ENCODE measurements at regions not wholly inside any gene's neighbourhood (a gene's known extent, or its start where the extent isn't known, plus 50 kb on each side); places are given as distances from the start of the nearest gene placed in this dataset.
A peak's percentile ranks its signal among the peaks of the same experiment; 100 is the strongest.
"Not testable (repeated sequence)": the region's sequence is repeated elsewhere in the genome, so short reads cannot be mapped to it uniquely, and the experiment has no call there.

DNA sequence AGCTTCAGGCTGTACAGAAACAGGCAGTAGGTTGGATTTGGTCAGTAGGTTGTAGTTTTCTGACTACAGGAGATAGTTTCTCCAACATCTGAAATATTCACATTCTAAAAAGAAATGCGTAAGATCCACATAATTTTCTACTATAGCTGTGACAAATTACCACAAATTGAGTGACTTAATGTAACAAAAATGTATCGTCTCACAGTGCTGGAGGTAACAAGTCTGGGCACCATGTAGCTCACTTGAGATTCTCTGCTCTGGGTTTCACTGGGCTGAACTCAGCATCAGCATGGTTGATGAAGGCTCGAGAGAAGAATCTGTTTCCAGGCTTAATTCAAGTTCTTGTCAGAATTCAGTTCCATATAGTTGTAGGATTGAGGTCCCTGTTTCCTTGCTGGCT is 350.9 kb upstream of the CCDC179 start:
- Histone ChIP-seq H3K27me3 (replicated peaks; ENCODE audit: control insufficient read depth, insufficient read depth, low read length) (no peaks in the 10 kb centered on the region), H3K4me1 (ENCODE audit: control insufficient read depth, insufficient read depth, low read length) (no peaks in the 10 kb centered on the region), H3K4me3 (ENCODE audit: low read length) (no peak overlapping the region), H3K9me3 (ENCODE audit: control insufficient read depth, low read length) (no peaks in the 10 kb centered on the region), H3K9ac (ENCODE audit: low read length) (no peak overlapping the region), H3K36me3 (ENCODE audit: control insufficient read depth, insufficient read depth, low read length, severe bottlenecking) (no peaks in the 10 kb centered on the region)
- DNase-seq (ENCODE audit: low read depth) = no peak

- Histone ChIP-seq H3K4me1 (ENCODE audit: control insufficient read depth, insufficient read depth, low read length) (no peaks in the 10 kb centered on the region), H3K4me3 (ENCODE audit: low read length) (no peak overlapping the region), H3K9ac (ENCODE audit: low read length) (no peak overlapping the region), H3K27me3 (replicated peaks; ENCODE audit: control insufficient read depth, insufficient read depth, low read length) (no peaks in the 10 kb centered on the region), H3K9me3 (ENCODE audit: control insufficient read depth, low read length) (no peaks in the 10 kb centered on the region), H3K36me3 (ENCODE audit: control insufficient read depth, insufficient read depth, low read length, severe bottlenecking) (no peaks in the 10 kb centered on the region)
- DNase-seq (ENCODE audit: low read depth) = no peak
These were observed 352.5 kb upstream of the CCDC179 start for GRCh38 chr11:23212807-23213206.

- Histone ChIP-seq H3K4me3 (ENCODE audit: low read length) (no peak overlapping the region), H3K9ac (ENCODE audit: low read length) (no peak overlapping the region), H3K27me3 (replicated peaks; ENCODE audit: control insufficient read depth, insufficient read depth, low read length) (no peaks in the 10 kb centered on the region), H3K9me3 (ENCODE audit: control insufficient read depth, low read length) (no peaks in the 10 kb centered on the region), H3K4me1 (ENCODE audit: control insufficient read depth, insufficient read depth, low read length) (no peaks in the 10 kb centered on the region), H3K36me3 (ENCODE audit: control insufficient read depth, insufficient read depth, low read length, severe bottlenecking) (no peaks in the 10 kb centered on the region)
- no peak for DNase-seq (ENCODE audit: low read depth)
These were observed 356.8 kb upstream of the CCDC179 start for GRCh38 chr11:23217072-23217471.

GRCh38 chr11:23220086-23220485 is 359.8 kb upstream of the CCDC179 start:
- DNase-seq (ENCODE audit: low read depth); H3K27me3 ChIP-seq (replicated peaks; ENCODE audit: control insufficient read depth, insufficient read depth, low read length); H3K9me3 ChIP-seq (ENCODE audit: control insufficient read depth, low read length); H3K4me3 ChIP-seq (ENCODE audit: low read length); H3K4me1 ChIP-seq (ENCODE audit: control insufficient read depth, insufficient read depth, low read length); H3K36me3 ChIP-seq (ENCODE audit: control insufficient read depth, insufficient read depth, low read length, severe bottlenecking); H3K9ac ChIP-seq (ENCODE audit: low read length): not testable (repeated sequence)

DNA sequence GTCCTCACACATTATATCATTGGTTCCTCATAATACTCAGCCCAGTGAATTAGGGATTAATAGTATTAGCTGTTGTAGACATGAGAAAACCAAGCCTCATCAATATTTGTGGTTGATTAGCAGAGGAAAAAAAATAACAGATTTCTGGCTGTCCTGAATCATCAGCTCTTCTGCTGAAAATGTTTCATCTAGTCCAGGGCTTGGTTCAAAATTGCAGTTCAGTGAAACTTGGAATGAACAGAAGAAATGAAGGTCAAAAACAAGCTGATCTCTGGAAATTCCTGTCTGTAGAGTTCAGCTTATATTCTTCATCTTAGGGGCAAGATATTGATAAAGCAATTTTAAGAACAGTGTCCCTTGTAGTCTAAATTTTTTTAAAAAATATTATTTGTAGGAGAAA is 361.1 kb upstream of the CCDC179 start:
- H3K9me3 ChIP-seq (ENCODE audit: control insufficient read depth, low read length) = no peaks in the 10 kb centered on the region
- H3K36me3 ChIP-seq (ENCODE audit: control insufficient read depth, insufficient read depth, low read length, severe bottlenecking) = no peaks in the 10 kb centered on the region
- H3K4me3 ChIP-seq (ENCODE audit: low read length) = no peak overlapping the region
- no peaks in the 10 kb centered on the region for H3K27me3 ChIP-seq (replicated peaks; ENCODE audit: control insufficient read depth, insufficient read depth, low read length)
- no peaks in the 10 kb centered on the region for H3K4me1 ChIP-seq (ENCODE audit: control insufficient read depth, insufficient read depth, low read length)
- DNase-seq (ENCODE audit: low read depth) = no peak
- H3K9ac ChIP-seq (ENCODE audit: low read length) = no peak overlapping the region

- H3K36me3 ChIP-seq (ENCODE audit: control insufficient read depth, insufficient read depth, low read length, severe bottlenecking) = no peaks in the 10 kb centered on the region
- H3K9me3 ChIP-seq (ENCODE audit: control insufficient read depth, low read length) = no peaks in the 10 kb centered on the region
- H3K9ac ChIP-seq (ENCODE audit: low read length) = no peak overlapping the region
- H3K27me3 ChIP-seq (replicated peaks; ENCODE audit: control insufficient read depth, insufficient read depth, low read length) = no peaks in the 10 kb centered on the region
- H3K4me3 ChIP-seq (ENCODE audit: low read length) = no peak overlapping the region
- no peaks in the 10 kb centered on the region for H3K4me1 ChIP-seq (ENCODE audit: control insufficient read depth, insufficient read depth, low read length)
- DNase-seq (ENCODE audit: low read depth) = peak; percentile 41
These were observed 366.2 kb upstream of the CCDC179 start for GRCh38 chr11:23226331-23227077.

DNA sequence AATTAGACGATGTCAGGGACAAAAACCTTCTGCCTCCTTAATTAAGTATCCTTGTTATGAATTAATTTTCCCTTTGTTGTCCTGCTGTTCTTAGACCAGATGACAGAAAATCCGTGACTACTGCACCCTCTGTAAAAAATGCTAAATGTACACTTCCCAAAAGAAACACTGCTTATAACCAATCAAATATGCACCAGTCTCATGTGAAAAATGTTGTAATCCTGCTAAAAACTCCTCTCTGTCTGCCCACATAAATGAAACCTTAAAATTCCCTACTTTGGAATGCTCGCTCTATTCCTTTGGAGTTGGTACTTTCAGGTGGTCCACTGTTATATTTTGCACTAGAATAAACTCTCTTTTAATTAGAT is 366.8 kb upstream of the CCDC179 start:
- DNase-seq (ENCODE audit: low read depth) = peak; percentile 48
- Histone ChIP-seq H3K9me3 (ENCODE audit: control insufficient read depth, low read length) (no peaks in the 10 kb centered on the region), H3K4me3 (ENCODE audit: low read length) (no peak overlapping the region), H3K36me3 (ENCODE audit: control insufficient read depth, insufficient read depth, low read length, severe bottlenecking) (no peaks in the 10 kb centered on the region), H3K9ac (ENCODE audit: low read length) (no peak overlapping the region), H3K27me3 (replicated peaks; ENCODE audit: control insufficient read depth, insufficient read depth, low read length) (no peaks in the 10 kb centered on the region), H3K4me1 (ENCODE audit: control insufficient read depth, insufficient read depth, low read length) (no peaks in the 10 kb centered on the region)

DNA sequence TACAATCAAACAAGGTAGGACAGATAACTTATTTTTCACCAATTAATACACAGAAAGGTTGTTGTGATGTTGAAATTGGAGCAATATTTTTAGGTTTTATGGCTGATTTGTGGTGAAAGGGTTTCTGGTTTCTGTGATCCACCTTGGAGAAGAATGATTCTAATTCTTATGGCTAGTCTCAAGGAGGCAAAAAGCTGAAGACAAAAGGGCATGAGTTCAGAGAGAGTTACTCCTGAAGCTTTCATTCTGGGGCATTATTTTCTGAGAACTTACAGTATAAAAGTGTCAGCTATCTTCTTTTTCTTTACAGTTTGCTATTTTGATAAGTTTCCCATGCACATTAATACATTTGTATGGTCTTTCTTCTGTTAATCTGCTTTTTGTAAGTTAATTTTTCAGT is 372.4 kb upstream of the CCDC179 start:
- Histone ChIP-seq H3K4me1 (ENCODE audit: control insufficient read depth, insufficient read depth, low read length) (peaks cover 12% of the 10 kb centered on the region), H3K9me3 (ENCODE audit: control insufficient read depth, low read length) (no peaks in the 10 kb centered on the region), H3K27me3 (replicated peaks; ENCODE audit: control insufficient read depth, insufficient read depth, low read length) (no peaks in the 10 kb centered on the region), H3K9ac (ENCODE audit: low read length) (no peak overlapping the region), H3K36me3 (ENCODE audit: control insufficient read depth, insufficient read depth, low read length, severe bottlenecking) (no peaks in the 10 kb centered on the region), H3K4me3 (ENCODE audit: low read length) (no peak overlapping the region)
- DNase-seq (ENCODE audit: low read depth) = no peak

DNA sequence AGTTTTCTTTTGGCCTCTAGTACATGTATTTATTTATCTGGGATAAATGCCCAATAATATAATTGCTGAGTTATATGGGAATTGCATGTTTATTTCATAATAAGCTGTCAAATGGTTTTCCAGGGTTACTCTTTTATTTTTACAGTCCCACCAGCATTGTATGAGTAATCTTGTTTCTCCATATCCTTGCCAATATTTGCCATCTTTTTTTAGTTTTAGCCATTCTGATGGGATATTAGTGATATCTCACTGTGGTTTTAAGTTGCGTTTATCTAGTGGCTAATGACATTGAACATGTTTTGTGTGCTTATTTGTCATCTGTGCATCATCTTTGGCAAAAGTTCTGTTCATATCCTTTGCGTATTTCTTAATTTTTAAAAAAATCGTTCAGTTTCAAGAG is 372.8 kb upstream of the CCDC179 start:
- Histone ChIP-seq H3K36me3 (ENCODE audit: control insufficient read depth, insufficient read depth, low read length, severe bottlenecking) (no peaks in the 10 kb centered on the region), H3K27me3 (replicated peaks; ENCODE audit: control insufficient read depth, insufficient read depth, low read length) (no peaks in the 10 kb centered on the region), H3K9ac (ENCODE audit: low read length) (no peak overlapping the region), H3K9me3 (ENCODE audit: control insufficient read depth, low read length) (no peaks in the 10 kb centered on the region), H3K4me1 (ENCODE audit: control insufficient read depth, insufficient read depth, low read length) (peaks cover 15% of the 10 kb centered on the region), H3K4me3 (ENCODE audit: low read length) (no peak overlapping the region)
- peak; percentile 79 for DNase-seq (ENCODE audit: low read depth)

- Histone ChIP-seq H3K4me1 (ENCODE audit: control insufficient read depth, insufficient read depth, low read length) (peaks cover 15% of the 10 kb centered on the region), H3K9ac (ENCODE audit: low read length) (no peak overlapping the region), H3K27me3 (replicated peaks; ENCODE audit: control insufficient read depth, insufficient read depth, low read length) (no peaks in the 10 kb centered on the region), H3K9me3 (ENCODE audit: control insufficient read depth, low read length) (no peaks in the 10 kb centered on the region), H3K4me3 (ENCODE audit: low read length) (no peak overlapping the region), H3K36me3 (ENCODE audit: control insufficient read depth, insufficient read depth, low read length, severe bottlenecking) (no peaks in the 10 kb centered on the region)
- peak; percentile 75 for DNase-seq (ENCODE audit: low read depth)
These were observed 376.7 kb upstream of the CCDC179 start for GRCh38 chr11:23236826-23237555.

- H3K9ac ChIP-seq (ENCODE audit: low read length) = no peak overlapping the region
- no peaks in the 10 kb centered on the region for H3K27me3 ChIP-seq (replicated peaks; ENCODE audit: control insufficient read depth, insufficient read depth, low read length)
- no peaks in the 10 kb centered on the region for H3K9me3 ChIP-seq (ENCODE audit: control insufficient read depth, low read length)
- no peak for DNase-seq (ENCODE audit: low read depth)
- H3K36me3 ChIP-seq (ENCODE audit: control insufficient read depth, insufficient read depth, low read length, severe bottlenecking) = no peaks in the 10 kb centered on the region
- H3K4me1 ChIP-seq (ENCODE audit: control insufficient read depth, insufficient read depth, low read length) = no peaks in the 10 kb centered on the region
- H3K4me3 ChIP-seq (ENCODE audit: low read length) = no peak overlapping the region
These were observed 392.2 kb upstream of the CCDC179 start for GRCh38 chr11:23252426-23252825.
